ENCODE measurements at regions not wholly inside any gene's neighbourhood (a gene's known extent, or its start where the extent isn't known, plus 50 kb on each side); places are given as distances from the start of the nearest gene placed in this dataset.

- Histone ChIP-seq H4K8ac (ENCODE audit: low read depth in 2 of 2, low read length in 2 of 2) (no peak overlapping the region), H2BK15ac (ENCODE audit: low read depth, low read length) (no peak overlapping the region), H2BK5ac (ENCODE audit: low read depth, low read length, poor library complexity, severe bottlenecking) (no peak overlapping the region), H3K9ac (ENCODE audit: low read depth, low read length) (no peak overlapping the region), H3K36me3 (ENCODE audit: control insufficient read depth, insufficient read depth, low read length) (no peaks in the 10 kb centered on the region), H4K91ac (ENCODE audit: insufficient read depth, low read depth, low read length) (no peak overlapping the region), H4K5ac (ENCODE audit: low read depth, low read length) (no peak overlapping the region), H3K4me1 (ENCODE audit: control insufficient read depth, insufficient read depth, low read length) (no peaks in the 10 kb centered on the region), H3K27me3 (ENCODE audit: control insufficient read depth, insufficient read depth, low read length) (no peaks in the 10 kb centered on the region), H3K18ac (ENCODE audit: low read depth, low read length) (no peak overlapping the region), H2AFZ (replicated peaks; ENCODE audit: low read length, poor library complexity) (no peak overlapping the region), H3K4me2 (ENCODE audit: low read depth, low read length) (no peak overlapping the region), H3K4ac (ENCODE audit: low read depth, low read length) (no peak overlapping the region), H3K9me1 (ENCODE audit: insufficient read depth, low read length) (no peaks in the 10 kb centered on the region), H2BK20ac (ENCODE audit: low read depth, low read length) (no peak overlapping the region), H3K56ac (ENCODE audit: extremely low read depth, insufficient read depth, low read length) (no peak overlapping the region), H2AK9ac (replicated peaks; ENCODE audit: low read depth, low read length, poor library complexity) (no peak overlapping the region), H3K27ac (ENCODE audit: insufficient read depth, low read length) (no peak overlapping the region), H3K23ac (ENCODE audit: low read depth, low read length) (no peak overlapping the region), H3K4me3 (ENCODE audit: insufficient read depth, low read depth, low read length) (no peak overlapping the region), H3K79me1 (ENCODE audit: low read depth in 1 of 2, low read length in 2 of 2) (no peaks in the 10 kb centered on the region), H2AK5ac (ENCODE audit: low read depth, low read length) (no peak overlapping the region), H3K14ac (replicated peaks; ENCODE audit: low read depth, low read length) (no peak overlapping the region), H2BK120ac (ENCODE audit: low read depth, low read length) (no peak overlapping the region), H4K20me1 (ENCODE audit: insufficient read depth, low read length) (no peaks in the 10 kb centered on the region), H3K9me3 (ENCODE audit: control insufficient read depth, insufficient read depth, low read length) (no peaks in the 10 kb centered on the region)
- dilution Hi-C loops (cut with HindIII; ENCODE audit: low sequenced_read_pairs, unreplicated experiment) (no loop called here), intact Hi-C loops (cut with micrococcal nuclease) (loop anchor here (5.0 kb wide), 1 partner anchor 1097 kb away; no protein-coding TSS in a partner anchor), in situ Hi-C loops (cut with MboI; ENCODE audit: low sequenced_read_pairs) (no loop called here)
- no peak for ATAC-seq (ENCODE audit: low read depth)
- WGBS, 2 experiments (ENCODE audit: extremely low coverage in 2 of 2, insufficient read length in 1 of 2), result no CpG with 5 or more reads among the region's 2 CpGs
- ChIA-PET POLR2A (ENCODE audit: unreplicated experiment) (no interaction called here), CTCF (no interaction called here)
- no TSS peak for BruUV-seq (replicated peaks)
- peak; percentile 11 for DNase-seq
- TF ChIP-seq NFE2L2 (IDR thresholded peaks at IDR 0.05; ENCODE audit: low read depth, low read length) (peak; percentile 85), RCOR1 (IDR thresholded peaks at IDR 0.05; ENCODE audit: insufficient replicate concordance, low read length) (no peak)
Measured at GRCh38 chr13:64540468-64540867, 2689.7 kb downstream of the PCDH9 start.
